ENCODE measurements at regions not wholly inside any gene's neighbourhood (a gene's known extent, or its start where the extent isn't known, plus 50 kb on each side); places are given as distances from the start of the nearest gene placed in this dataset.

DNA sequence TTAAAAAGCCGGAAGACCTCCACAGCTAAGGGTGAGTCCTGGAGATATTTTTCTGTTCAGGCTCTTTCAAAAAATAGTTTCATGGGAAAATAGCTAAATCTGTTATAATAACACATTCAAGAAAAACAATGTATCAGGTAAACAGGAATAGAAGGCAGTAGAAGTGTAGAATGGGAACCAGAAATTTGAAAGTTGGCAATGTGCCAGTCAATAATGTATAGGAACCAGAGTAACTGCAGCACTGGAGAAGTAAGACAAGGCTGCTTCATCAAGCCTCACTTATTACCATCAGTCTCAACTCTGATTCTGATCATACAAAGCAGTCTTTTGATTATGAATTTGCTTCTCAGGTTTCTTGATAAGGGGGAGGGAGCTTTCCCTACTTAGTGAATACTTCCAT lies 81.4 kb upstream of the VRK2 start:
- H3K79me1 ChIP-seq (ENCODE audit: insufficient read depth, low read depth, low read length, poor library complexity, severe bottlenecking), result no peaks in the 10 kb centered on the region
- WGBS (ENCODE audit: extremely low coverage, insufficient read length, low lambda C conversion rate), result no CpG with 5 or more reads among the region's 1 CpG
- H3K4me1 Mint-ChIP-seq, result peaks cover 17 to 25% of the 10 kb centered on the region in 2 experiments

More for the DNA sequence above, 81.4 kb upstream of the VRK2 start:
- no peak overlapping the region for H4K91ac ChIP-seq (ENCODE audit: insufficient read length, low read depth, low read length)
- no peaks in the 10 kb centered on the region for H4K20me1 ChIP-seq (ENCODE audit: control insufficient read depth, insufficient read depth, insufficient read length)
- Mint-ChIP-seq H3K36me3 (ENCODE audit: insufficient read depth in 1 of 3, low read depth in 3 of 3) (no peaks in the 10 kb centered on the region), H3K27ac (no peak overlapping the region), H3K4me3 (no peak overlapping the region), H3K27me3 (ENCODE audit: low read depth) (no peaks in the 10 kb centered on the region), H3K9me3 (no peaks in the 10 kb centered on the region)
- no peaks in the 10 kb centered on the region for H3K9me3 ChIP-seq (ENCODE audit: control insufficient read depth, low read depth, low read length)
- no peaks in the 10 kb centered on the region for H3K79me2 ChIP-seq (ENCODE audit: insufficient read depth, low read length)
- H2BK120ac ChIP-seq (ENCODE audit: low read depth, low read length, poor library complexity, severe bottlenecking), result no peak overlapping the region
- no peaks in the 10 kb centered on the region for H3K4me1 ChIP-seq (ENCODE audit: insufficient read depth, low read length)
- no peak overlapping the region for H3K4me2 ChIP-seq (ENCODE audit: insufficient read depth, insufficient read length, low read length)
- no peak overlapping the region for H3K9ac ChIP-seq (ENCODE audit: extremely low read depth, insufficient read length, low read length)
- no peak overlapping the region for H4K5ac ChIP-seq (ENCODE audit: insufficient read length, low read depth, low read length)
- no peak overlapping the region for H2AK5ac ChIP-seq (ENCODE audit: insufficient read length, low read length)
- H2AFZ ChIP-seq (ENCODE audit: low read length), result no peak overlapping the region
- H2BK15ac ChIP-seq (ENCODE audit: low read depth, low read length), result no peak overlapping the region
- H3K18ac ChIP-seq (ENCODE audit: insufficient read length, low read depth, low read length), result no peak overlapping the region
- no peak overlapping the region for H2BK12ac ChIP-seq (ENCODE audit: insufficient read length, low read depth, low read length)
- no peak overlapping the region for H3K27ac ChIP-seq (ENCODE audit: insufficient read length, low read depth, low read length)
- H3K14ac ChIP-seq (ENCODE audit: insufficient read depth, low read length), result no peak overlapping the region
- H2BK20ac ChIP-seq (ENCODE audit: low read depth, low read length, poor library complexity, severe bottlenecking), result no peak overlapping the region
- no peak for DNase-seq
- no peak overlapping the region for H2BK5ac ChIP-seq (ENCODE audit: insufficient read length, low read length)
- H3T11ph ChIP-seq (ENCODE audit: low read length), result no peak overlapping the region
- TF ChIP-seq CTCF (conservative IDR thresholded peaks at IDR 0.05), result no peak
- no peak overlapping the region for H4K8ac ChIP-seq (replicated peaks; ENCODE audit: insufficient read length, low read depth, low read length)
- H3K56ac ChIP-seq (ENCODE audit: insufficient read length, low read depth, low read length), result no peak overlapping the region
- no peaks in the 10 kb centered on the region for H3K23me2 ChIP-seq (ENCODE audit: insufficient read length, low read depth, low read length, poor library complexity, severe bottlenecking)
- H3K27me3 ChIP-seq (ENCODE audit: insufficient read depth, low read length), result no peaks in the 10 kb centered on the region
- H3K23ac ChIP-seq (ENCODE audit: insufficient read length, low read depth, low read length), result no peak overlapping the region
- no peak overlapping the region for H3K4ac ChIP-seq (ENCODE audit: low read depth, low read length)

All from H9 (cell line).